GOT3 (cell line): ENCODE measurements at regions not wholly inside any gene's neighbourhood (a gene's known extent, or its start where the extent isn't known, plus 50 kb on each side); places are given as distances from the start of the nearest gene placed in this dataset.

Source experiments
- DNase-seq: peaks from one replicate; lab custom pipeline; 2025; ENCODE audit warnings: mixed read lengths; lab: John Stamatoyannopoulos, UW

GRCh38 chr2:172329774-172330671, 97.4 kb upstream of the ITGA6 start:
- no peak for DNase-seq

- no peak for DNase-seq
Observed at GRCh38 chr2:172332507-172332906, 94.9 kb upstream of the ITGA6 start.

- no peak for DNase-seq
Observed at GRCh38 chr2:172333235-172333977, 94.0 kb upstream of the ITGA6 start.

- DNase-seq: no peak
Observed at GRCh38 chr2:172333978-172334330, 93.4 kb upstream of the ITGA6 start.

- no peak for DNase-seq
Observed at GRCh38 chr2:172334988-172335387, 92.4 kb upstream of the ITGA6 start.

- no peak for DNase-seq
Observed at GRCh38 chr2:172335736-172336135, 91.7 kb upstream of the ITGA6 start.

- DNase-seq: no peak
Observed at GRCh38 chr2:172336681-172337080, 90.7 kb upstream of the ITGA6 start.

- no peak for DNase-seq
Observed at GRCh38 chr2:172339371-172340010, 87.9 kb upstream of the ITGA6 start.

- DNase-seq: no peak
Observed at GRCh38 chr2:172340394-172340793, 87.0 kb upstream of the ITGA6 start.

- no peak for DNase-seq
Observed at GRCh38 chr2:172342078-172342477, 85.3 kb upstream of the ITGA6 start.

GRCh38 chr2:172342611-172343010, 84.8 kb upstream of the ITGA6 start:
- no peak for DNase-seq

- DNase-seq: no peak
Observed at GRCh38 chr2:172344159-172344558, 83.2 kb upstream of the ITGA6 start.

GRCh38 chr2:172345956-172346555, 81.3 kb upstream of the ITGA6 start:
- no peak for DNase-seq

GRCh38 chr2:172348555-172349288, 78.7 kb upstream of the ITGA6 start:
- DNase-seq: no peak

GRCh38 chr2:172350839-172351479, 76.4 kb upstream of the ITGA6 start:
- DNase-seq: no peak

- no peak for DNase-seq
Observed at GRCh38 chr2:172351586-172351985, 75.8 kb upstream of the ITGA6 start.

GRCh38 chr2:172354347-172354746, 73.0 kb upstream of the ITGA6 start:
- no peak for DNase-seq

GRCh38 chr2:172357442-172357841, 69.9 kb upstream of the ITGA6 start:
- DNase-seq: no peak

- no peak for DNase-seq
Observed at GRCh38 chr2:172358691-172359556, 68.5 kb upstream of the ITGA6 start.

- no peak for DNase-seq
Observed at GRCh38 chr2:172361360-172361759, 66.0 kb upstream of the ITGA6 start.
